HG02571 (cell line): ENCODE measurements at regions not wholly inside any gene's neighbourhood (a gene's known extent, or its start where the extent isn't known, plus 50 kb on each side); places are given as distances from the start of the nearest gene placed in this dataset.

Experiments
- ATAC-seq: cut with Tn5 transposase; IDR thresholded peaks from one replicate; pipeline ENCODE4 v1.9.1; 2021; ENCODE audit warnings: mild to moderate bottlenecking, moderate library complexity; ENCODE audit not compliant: unreplicated experiment

GRCh38 chrX:43560247-43560946 is 95.7 kb upstream of the MAOA start:
- ATAC-seq = no peak

- no peak for ATAC-seq
Observed at GRCh38 chrX:43562372-43562771, 93.7 kb upstream of the MAOA start.

- ATAC-seq = no peak
Observed at GRCh38 chrX:43564953-43565352, 91.1 kb upstream of the MAOA start.

DNA sequence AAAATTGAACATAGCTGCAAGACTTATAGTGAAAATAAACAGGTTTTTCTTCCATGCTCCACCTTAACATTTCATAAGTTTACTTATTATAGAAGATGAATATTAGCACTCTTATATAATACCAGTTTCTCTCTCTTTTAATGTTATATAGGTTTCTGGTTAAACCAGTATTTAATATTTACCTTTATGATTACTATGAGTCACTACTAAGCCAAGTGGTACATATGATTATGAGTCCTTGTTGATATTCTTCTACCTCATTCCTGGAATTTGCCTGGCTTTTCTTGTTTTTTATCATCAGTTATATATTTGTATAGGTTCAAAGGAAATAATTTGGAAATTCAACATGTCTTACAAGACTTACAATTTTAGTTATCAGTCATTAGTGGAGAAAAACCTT is 89.9 kb upstream of the MAOA start:
- ATAC-seq = no peak

- ATAC-seq = no peak
Observed at GRCh38 chrX:43573441-43574015, 82.6 kb upstream of the MAOA start.

DNA sequence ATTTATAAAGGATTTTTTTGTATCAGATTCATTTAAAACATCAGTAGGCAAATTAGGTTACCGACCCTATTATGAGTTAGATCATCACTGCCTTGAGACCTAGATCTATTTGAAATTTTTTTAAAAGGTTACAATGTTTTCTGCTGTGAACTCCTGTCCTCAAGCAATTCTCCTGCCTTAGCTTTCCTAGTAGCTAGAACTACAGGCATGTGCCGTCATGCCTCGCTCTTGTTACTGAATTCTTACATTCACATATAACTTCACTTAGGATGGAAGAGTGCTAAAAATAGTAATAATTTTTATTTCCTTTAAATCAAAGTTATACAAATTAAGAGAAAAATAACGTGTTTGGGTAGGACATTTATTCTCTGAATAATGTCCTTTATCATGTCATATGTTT is 75.5 kb upstream of the MAOA start:
- no peak for ATAC-seq

GRCh38 chrX:43581167-43581566 is 74.9 kb upstream of the MAOA start:
- no peak for ATAC-seq

DNA sequence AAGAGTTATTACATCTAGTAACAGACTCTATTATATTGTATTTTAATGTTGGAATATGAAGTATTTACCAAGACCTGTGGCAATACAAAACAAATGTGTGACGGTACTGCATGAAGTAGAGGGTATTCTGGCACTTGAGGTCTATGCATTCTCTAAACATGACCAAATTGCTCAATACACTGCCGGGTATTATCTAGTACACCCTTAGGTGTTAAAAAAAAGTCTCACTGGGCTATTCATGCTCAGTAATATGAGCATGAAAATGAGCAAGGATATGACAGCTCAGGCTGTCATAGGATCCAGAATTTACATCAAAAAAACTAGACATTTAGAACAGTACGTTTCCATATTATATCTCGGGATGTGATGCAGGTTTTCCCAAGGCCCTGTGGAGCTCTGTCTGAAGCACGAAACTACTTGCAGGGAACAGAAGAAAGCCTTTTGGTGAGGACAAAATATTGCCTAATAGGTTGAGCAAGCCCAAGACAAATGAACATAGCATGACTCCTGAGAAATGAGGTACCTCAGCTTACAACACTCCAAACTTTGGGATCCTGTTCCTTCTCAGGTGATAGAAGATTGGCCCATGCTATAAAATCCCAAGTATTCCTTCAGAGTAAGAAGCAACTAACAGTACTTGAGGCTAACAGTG is 74.1 kb upstream of the MAOA start:
- no peak for ATAC-seq

- no peak for ATAC-seq
Observed at GRCh38 chrX:43582540-43582913, 73.6 kb upstream of the MAOA start.

DNA sequence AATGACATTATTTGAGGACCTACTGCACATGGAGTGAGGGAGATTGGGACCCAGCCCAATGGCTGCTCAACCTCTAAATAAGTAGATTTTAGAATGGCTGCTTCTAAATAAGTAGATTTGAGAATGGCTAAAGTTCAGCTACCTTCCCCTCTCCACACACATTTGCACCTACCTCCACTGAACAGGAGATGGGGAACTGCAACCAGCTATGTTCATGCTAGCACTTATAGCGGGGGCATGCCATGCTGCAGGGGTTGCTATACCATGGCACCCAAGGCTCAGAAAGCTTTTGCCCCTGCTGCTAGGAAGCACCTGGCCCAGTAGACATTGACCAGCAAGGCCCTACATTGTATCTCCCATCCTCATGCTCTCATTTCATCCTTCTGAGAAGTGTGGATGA is 70.2 kb upstream of the MAOA start:
- ATAC-seq = no peak

DNA sequence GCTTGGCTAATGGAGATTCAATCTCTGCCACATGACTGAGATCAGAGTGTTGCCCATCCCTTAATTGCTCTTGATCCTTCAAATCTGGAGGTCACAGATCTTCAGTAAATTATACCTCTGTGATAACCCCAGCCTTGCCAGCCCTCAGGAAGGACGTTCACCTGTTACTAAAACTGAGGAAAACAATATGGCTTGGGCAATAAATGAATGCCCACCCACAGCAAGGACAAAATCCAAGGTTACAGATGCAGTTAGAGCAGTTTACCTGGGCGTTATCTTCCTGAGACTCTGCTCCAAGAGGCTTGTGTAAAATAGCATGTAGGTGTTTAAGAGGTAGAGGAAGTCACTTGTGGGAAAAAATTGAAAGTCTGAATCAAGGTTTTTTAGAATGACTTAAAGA is 69.3 kb upstream of the MAOA start:
- no peak for ATAC-seq

DNA sequence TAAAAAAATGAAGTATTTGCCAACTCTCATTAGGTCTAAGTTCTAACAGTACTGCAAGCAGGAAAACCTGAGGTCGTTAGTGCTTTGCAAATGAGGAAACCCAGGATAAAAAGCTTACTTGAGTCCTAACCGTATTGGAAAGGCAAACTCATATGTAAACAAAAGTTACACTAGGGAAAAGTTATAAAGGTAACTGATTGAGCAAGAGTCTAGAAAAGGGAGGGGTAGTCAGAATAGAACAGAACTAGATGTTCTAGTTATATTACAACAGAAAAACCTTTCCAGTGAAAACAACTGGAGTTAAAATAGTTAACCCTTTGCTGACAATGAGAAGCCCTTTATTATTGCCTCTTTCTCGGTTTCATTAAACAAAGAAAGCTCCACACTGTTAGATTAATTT is 66.4 kb upstream of the MAOA start:
- no peak for ATAC-seq

DNA sequence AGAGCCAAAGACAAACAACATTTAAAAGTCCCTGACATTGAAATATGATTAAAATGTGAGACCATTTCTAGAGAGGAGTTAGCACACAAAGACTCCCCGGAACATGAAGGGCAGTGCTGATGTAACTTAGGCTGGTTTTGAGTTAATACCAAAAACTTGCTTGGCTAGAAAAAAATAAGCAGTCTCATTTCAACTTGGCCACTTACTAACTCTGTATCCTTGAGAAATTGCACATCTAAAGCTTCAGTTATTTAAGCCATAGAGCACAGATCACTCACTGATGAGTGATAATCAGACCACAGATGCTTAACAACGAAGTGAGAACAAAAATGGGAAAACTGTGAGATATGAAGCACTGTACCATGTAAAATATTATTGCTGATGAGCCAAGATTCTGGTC is 65.9 kb upstream of the MAOA start:
- ATAC-seq = no peak

DNA sequence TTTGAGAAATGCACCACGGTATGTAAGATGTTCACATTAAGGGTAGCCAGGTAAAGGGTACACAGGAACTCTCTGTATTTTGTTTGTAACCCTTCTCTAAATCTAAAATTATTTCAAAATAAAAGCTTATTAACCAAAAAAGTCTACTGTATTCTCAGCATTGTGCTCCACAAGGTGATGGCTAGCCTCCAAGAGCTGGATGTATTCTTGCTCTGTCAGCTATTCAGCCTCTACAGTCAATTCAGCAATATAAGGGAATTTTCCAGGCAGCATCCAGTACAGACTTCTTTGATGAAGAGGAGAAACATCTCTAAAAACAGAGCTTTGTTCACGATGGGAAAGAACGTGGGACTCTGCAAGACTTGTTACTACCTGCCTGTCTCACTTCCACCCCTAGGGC is 63.5 kb upstream of the MAOA start:
- no peak for ATAC-seq

- no peak for ATAC-seq
Observed at GRCh38 chrX:43595931-43596330, 60.2 kb upstream of the MAOA start.

GRCh38 chrX:43604753-43605152 is 51.3 kb upstream of the MAOA start:
- no peak for ATAC-seq

DNA sequence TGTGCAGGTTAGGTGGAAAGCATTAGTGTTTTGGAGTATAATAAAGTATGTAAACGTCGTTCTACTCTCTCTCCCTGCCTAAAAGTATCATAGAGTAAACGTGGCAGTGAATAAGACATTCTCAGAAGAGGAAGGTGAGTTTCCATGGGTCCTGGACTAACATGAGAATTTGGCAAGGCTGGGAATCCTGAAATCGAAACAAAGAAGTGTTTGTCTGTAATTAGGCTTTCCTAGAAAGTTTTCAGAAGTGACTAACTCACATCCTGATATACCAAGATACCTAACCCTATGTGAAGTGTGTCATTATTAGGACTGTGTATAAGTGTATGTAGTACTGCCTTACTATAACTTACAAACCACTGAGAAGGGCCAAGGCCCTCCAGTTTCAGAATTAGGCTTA is 50.7 kb upstream of the MAOA start:
- no peak for ATAC-seq
